Mesodermal cell (in vitro differentiated cells): ENCODE measurements at regions not wholly inside any gene's neighbourhood (a gene's known extent, or its start where the extent isn't known, plus 50 kb on each side); places are given as distances from the start of the nearest gene placed in this dataset.

Experiments
- H3K27ac ChIP-seq: 2 replicates; pipeline ENCODE4 v1.7.0; 2013; ENCODE audit warnings: mild to moderate bottlenecking, low read depth, low read length, moderate library complexity; ENCODE audit not compliant: severe bottlenecking
- H3K36me3 ChIP-seq: 2 replicates; pipeline ENCODE4 v1.7.1; 2013; ENCODE audit warnings: mild to moderate bottlenecking, low read length, moderate library complexity; ENCODE audit not compliant: control insufficient read depth, insufficient read depth
- H3K4me1 ChIP-seq: one replicate; pipeline ENCODE4 v1.7.1; 2013; ENCODE audit warnings: mild to moderate bottlenecking, low read length; ENCODE audit not compliant: insufficient read depth, control insufficient read depth, poor library complexity, severe bottlenecking
- H3K4me3 ChIP-seq: 2 replicates; pipeline ENCODE4 v1.7.0; 2013; ENCODE audit warnings: low read length, control low read depth, mild to moderate bottlenecking; ENCODE audit not compliant: insufficient read depth, poor library complexity, severe bottlenecking; ENCODE audit errors: extremely low read depth
- H3K9me3 ChIP-seq: 2 replicates; pipeline ENCODE4 v1.7.1; 2013; ENCODE audit warnings: mild to moderate bottlenecking, low read length, moderate library complexity; ENCODE audit not compliant: control insufficient read depth
- WGBS, 2 experiments: methylation state at CpG; one replicate each; pipeline ENCODE4 v1.1.5; 2013; ENCODE audit warnings: missing lambda C conversion rate in 2 of 2; ENCODE audit not compliant: insufficient coverage in 2 of 2; 5-methylcytosine and 5-hydroxymethylcytosine counted together

DNA sequence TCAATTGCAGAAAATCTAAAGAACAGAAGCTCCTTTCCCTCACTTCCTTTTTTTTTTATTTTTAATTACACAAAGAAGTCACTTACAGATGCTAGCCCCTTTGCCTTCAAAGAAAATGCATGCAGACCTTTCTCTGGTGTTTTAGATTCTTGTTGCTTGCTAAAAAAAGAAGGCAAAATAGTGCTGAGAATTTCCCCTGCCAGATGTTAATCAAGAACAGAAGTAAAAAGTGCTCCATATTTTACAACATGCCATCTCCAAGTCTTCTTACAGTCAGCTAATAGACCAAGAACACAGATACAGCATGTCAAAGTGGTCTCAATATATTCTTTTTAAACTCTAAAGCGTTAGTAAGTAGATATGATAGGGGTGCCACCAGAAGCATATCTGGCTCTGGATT, 142.8 kb upstream of the RGMB start:
- Histone ChIP-seq H3K36me3 (no peaks in the 10 kb centered on the region), H3K4me3 (no peak overlapping the region), H3K9me3 (no peaks in the 10 kb centered on the region), H3K4me1 (no peaks in the 10 kb centered on the region), H3K27ac (no peak overlapping the region)
- WGBS, 2 experiments: 100% methylated on average over 1 of the region's 1 CpG; no CpG with 5 or more reads in 1 of the 2 experiments

GRCh38 chr5:98631311-98632054, 142.0 kb upstream of the RGMB start:
- Histone ChIP-seq H3K36me3 (no peaks in the 10 kb centered on the region), H3K4me1 (no peaks in the 10 kb centered on the region), H3K27ac (no peak overlapping the region), H3K4me3 (no peak overlapping the region), H3K9me3 (no peaks in the 10 kb centered on the region)
- 100% methylated on average over 1 of the region's 1 CpG; no CpG with 5 or more reads in 1 of the 2 experiments for WGBS, 2 experiments

DNA sequence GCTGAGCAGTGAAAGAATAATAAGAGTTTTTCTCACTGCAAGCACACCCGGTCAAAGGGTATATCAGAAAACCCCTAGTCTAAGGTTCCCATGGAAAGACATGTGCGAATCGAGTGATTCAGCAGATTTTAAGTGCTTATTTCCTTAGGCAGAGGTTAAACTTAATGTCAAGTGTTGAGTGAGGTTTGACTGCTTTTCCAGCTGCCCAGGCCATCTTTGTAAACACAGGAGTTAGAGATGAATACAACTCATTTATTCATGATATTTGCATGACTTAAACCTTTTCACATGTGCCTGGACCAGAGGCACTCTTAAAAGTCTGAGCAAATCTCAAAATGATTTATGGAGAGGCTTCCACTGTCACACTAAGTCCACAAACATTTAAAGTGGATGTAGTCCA, 137.8 kb upstream of the RGMB start:
- Histone ChIP-seq H3K27ac (no peak overlapping the region), H3K4me3 (no peak overlapping the region), H3K9me3 (no peaks in the 10 kb centered on the region), H3K4me1 (no peaks in the 10 kb centered on the region), H3K36me3 (no peaks in the 10 kb centered on the region)
- 87 to 89% methylated on average over 3 of the region's 3 CpGs for WGBS, 2 experiments

DNA sequence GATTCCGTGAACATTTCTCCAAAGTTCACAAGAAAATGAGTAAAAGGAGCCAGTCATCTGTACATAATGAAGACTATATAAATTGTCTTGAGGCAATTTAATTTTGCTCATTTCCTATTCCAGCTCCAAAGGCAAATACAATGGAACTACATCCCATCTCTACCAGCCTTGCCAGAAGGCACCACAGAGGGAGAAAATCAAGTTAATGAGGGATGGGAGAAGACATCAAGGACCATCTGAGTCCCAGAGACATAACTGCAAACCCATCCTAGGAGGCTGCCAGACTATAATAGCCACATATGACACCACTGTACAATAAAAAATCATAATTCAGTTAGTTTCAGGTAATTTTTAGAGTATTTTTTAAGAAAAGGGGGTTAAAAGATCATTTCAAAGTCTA, 136.3 kb upstream of the RGMB start:
- no CpG with 5 or more reads among the region's 1 CpG for WGBS, 2 experiments
- Histone ChIP-seq H3K9me3 (no peaks in the 10 kb centered on the region), H3K4me1 (no peaks in the 10 kb centered on the region), H3K27ac (no peak overlapping the region), H3K36me3 (no peaks in the 10 kb centered on the region), H3K4me3 (no peak overlapping the region)

- Histone ChIP-seq H3K27ac (no peak overlapping the region), H3K36me3 (no peaks in the 10 kb centered on the region), H3K9me3 (no peaks in the 10 kb centered on the region), H3K4me1 (no peaks in the 10 kb centered on the region), H3K4me3 (no peak overlapping the region)
- WGBS, 2 experiments: 100% methylated on average over 2 of the region's 3 CpGs
These were observed 135.9 kb upstream of the RGMB start for GRCh38 chr5:98637557-98637956.

DNA sequence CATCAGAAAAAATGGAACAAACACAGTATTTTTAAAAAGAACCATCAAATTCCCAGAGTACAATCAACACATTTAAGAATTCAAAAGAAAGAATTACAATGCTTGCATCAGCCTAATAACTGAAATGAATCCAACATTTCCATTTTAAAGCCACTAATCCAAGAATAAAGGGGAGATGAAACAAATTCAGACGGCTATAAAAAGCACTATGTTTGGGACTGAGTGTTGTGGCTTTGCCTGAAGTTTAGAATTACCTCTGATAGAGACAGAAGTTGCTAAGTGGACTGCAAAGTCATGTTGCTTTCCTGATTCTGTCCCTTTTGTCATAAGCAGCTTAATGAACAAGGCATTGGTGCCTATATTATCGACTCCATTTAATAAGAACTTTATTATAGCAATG, 135.4 kb upstream of the RGMB start:
- Histone ChIP-seq H3K9me3 (no peaks in the 10 kb centered on the region), H3K36me3 (no peaks in the 10 kb centered on the region), H3K4me3 (no peak overlapping the region), H3K4me1 (no peaks in the 10 kb centered on the region), H3K27ac (no peak overlapping the region)
- no CpG with 5 or more reads among the region's 2 CpGs for WGBS, 2 experiments

DNA sequence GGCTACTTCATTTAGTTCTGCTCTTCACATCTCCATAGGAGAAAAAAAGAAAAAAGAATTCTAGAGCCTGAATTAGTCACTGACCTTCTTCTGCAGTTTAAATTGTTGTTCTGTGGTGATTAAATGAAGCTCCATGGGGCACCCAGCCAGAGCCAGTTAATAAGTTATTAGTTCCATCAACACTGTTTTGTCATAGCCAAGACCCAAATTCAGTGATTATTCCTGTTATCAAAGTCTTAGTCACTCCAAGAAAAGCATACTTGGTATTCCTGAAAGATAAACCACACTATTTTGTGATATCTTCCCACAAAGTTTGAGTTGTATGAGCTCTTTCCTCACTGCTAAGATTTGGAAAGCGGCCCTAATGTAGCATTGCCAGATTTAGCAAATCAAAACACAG, 134.8 kb upstream of the RGMB start:
- WGBS, 2 experiments: no CpG with 5 or more reads among the region's 1 CpG
- Histone ChIP-seq H3K4me3 (no peak overlapping the region), H3K27ac (no peak overlapping the region), H3K9me3 (no peaks in the 10 kb centered on the region), H3K36me3 (no peaks in the 10 kb centered on the region), H3K4me1 (no peaks in the 10 kb centered on the region)

DNA sequence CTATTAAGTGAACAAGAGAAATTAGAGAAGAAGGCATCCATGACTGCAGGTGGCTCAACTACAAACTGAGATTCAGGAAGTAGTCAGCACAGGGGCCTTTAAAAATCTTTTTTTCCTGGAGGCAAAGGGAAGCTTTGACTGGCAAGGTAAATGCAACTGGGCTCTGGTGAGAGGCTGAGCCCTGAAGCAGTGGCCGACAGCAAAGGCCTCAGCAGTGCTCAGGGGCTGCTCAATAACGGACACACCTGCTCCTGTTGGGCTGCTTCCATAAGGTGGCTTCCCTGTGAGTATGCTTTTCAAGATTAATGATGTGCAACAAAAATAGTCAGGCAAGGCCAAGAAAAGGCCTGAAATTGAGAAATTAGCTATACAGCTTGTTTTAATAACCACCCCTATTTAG, 134.2 kb upstream of the RGMB start:
- no peaks in the 10 kb centered on the region for H3K4me1 ChIP-seq
- no peak overlapping the region for H3K4me3 ChIP-seq
- H3K27ac ChIP-seq: no peak overlapping the region
- 78 to 100% methylated on average over 1 to 2 of the region's 2 CpGs for WGBS, 2 experiments
- H3K36me3 ChIP-seq: no peaks in the 10 kb centered on the region
- no peaks in the 10 kb centered on the region for H3K9me3 ChIP-seq

DNA sequence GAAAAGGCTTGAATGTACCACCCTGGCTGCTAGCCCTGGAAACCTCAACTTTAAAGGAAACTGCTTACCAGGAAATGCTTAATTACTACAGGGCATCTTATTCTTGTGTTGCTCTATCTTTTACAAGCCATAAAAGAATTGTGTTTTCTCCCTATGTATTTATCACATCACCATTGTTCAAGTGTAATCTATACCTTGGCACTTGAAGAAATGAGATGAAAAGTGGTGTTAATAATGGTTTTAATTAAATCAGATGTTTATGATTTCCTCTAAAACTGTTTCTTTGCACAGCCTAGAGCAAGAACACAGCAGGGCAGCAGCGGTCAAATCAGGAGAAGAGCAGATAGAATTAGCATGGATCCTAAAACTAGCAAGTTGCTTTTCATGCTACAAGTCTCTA, 131.8 kb upstream of the RGMB start:
- no peak overlapping the region for H3K27ac ChIP-seq
- 83% methylated on average over 1 of the region's 1 CpG; no CpG with 5 or more reads in 1 of the 2 experiments for WGBS, 2 experiments
- no peak overlapping the region for H3K4me3 ChIP-seq
- no peaks in the 10 kb centered on the region for H3K36me3 ChIP-seq
- no peaks in the 10 kb centered on the region for H3K9me3 ChIP-seq
- no peaks in the 10 kb centered on the region for H3K4me1 ChIP-seq

DNA sequence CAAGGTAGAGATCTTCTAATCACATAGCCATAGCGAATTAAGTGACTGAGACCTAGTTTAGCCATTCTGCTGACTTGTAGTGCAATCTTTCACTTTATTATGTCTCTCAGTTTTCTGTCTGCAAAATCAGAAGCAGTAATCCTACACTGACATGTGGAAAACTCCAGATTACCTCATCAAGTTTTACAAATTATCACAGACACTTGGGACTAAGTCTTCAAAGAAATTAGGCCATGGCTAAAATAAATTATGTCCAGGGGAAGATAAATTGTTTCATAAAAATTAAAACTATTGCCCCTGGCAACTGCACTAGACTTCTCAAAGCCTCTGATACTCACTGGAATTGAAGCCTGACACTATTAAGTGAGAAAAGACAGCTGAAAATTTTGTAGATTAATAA, 129.9 kb upstream of the RGMB start:
- Histone ChIP-seq H3K27ac (no peak overlapping the region), H3K36me3 (no peaks in the 10 kb centered on the region), H3K4me3 (no peak overlapping the region), H3K9me3 (no peaks in the 10 kb centered on the region), H3K4me1 (no peaks in the 10 kb centered on the region)
- 75 to 83% methylated on average over 1 of the region's 1 CpG for WGBS, 2 experiments

DNA sequence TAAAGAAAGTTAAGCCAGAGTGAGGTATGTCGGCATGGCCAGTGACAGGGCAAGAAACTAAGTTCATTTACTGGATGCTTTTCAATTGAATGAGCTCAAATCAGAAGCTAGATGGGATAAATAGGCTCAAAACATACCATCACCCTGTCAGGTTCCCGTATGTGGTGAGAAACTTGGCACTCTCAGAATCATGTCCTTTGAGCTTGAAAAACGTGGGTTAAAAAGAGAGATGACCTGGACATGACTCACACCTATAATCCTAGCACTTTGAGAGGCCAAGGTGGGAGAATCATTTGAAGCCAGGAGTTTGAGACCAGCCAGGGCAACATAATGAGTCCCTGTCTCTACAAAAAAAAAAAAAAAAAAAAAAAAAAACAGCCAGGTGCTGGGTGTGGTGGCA, 121.7 kb upstream of the RGMB start:
- Histone ChIP-seq H3K9me3 (no peaks in the 10 kb centered on the region), H3K4me3 (no peak overlapping the region), H3K36me3 (no peaks in the 10 kb centered on the region), H3K4me1 (no peaks in the 10 kb centered on the region), H3K27ac (no peak overlapping the region)
- WGBS, 2 experiments: 44 to 58% methylated on average over 1 of the region's 3 CpGs
